Spinal cord (tissue), 9 donors: ENCODE measurements at regions not wholly inside any gene's neighbourhood (a gene's known extent, or its start where the extent isn't known, plus 50 kb on each side); places are given as distances from the start of the nearest gene placed in this dataset.

Source experiments
- DNase-seq, 6 donors: peaks; one replicate each; pipeline versions ENCODE4 v3.0.0 to v3.0.0-alpha.2; 2013 to 2015; ENCODE audit warnings: low spot score in 6 of 6, low read depth in 4 of 6
- H3K27ac ChIP-seq: one replicate; pipeline ENCODE4 v1.5.1; 2013; ENCODE audit warnings: low read depth, low read length, control low read depth
- H3K27me3 ChIP-seq: one replicate; pipeline ENCODE4 v1.6.1; 2013; ENCODE audit warnings: low read length; ENCODE audit not compliant: control insufficient read depth, insufficient read depth
- H3K36me3 ChIP-seq: one replicate; pipeline ENCODE4 v1.6.1; 2013; ENCODE audit warnings: low read length; ENCODE audit not compliant: control insufficient read depth, insufficient read depth
- H3K4me1 ChIP-seq: one replicate; pipeline ENCODE4 v1.6.1; 2013; ENCODE audit warnings: low read length; ENCODE audit not compliant: control insufficient read depth, insufficient read depth
- H3K4me3 ChIP-seq: one replicate; pipeline ENCODE4 v1.5.1; 2013; ENCODE audit warnings: low read depth, low read length, control low read depth
- H3K9me3 ChIP-seq: one replicate; pipeline ENCODE4 v1.6.1; 2013; ENCODE audit warnings: low read length; ENCODE audit not compliant: control insufficient read depth, insufficient read depth
- WGBS: methylation state at CpG from one replicate; pipeline ENCODE4 v1.1.5; 2013; ENCODE audit warnings: missing lambda C conversion rate; ENCODE audit not compliant: insufficient coverage; 5-methylcytosine and 5-hydroxymethylcytosine counted together
- donor health status: healthy.

DNA sequence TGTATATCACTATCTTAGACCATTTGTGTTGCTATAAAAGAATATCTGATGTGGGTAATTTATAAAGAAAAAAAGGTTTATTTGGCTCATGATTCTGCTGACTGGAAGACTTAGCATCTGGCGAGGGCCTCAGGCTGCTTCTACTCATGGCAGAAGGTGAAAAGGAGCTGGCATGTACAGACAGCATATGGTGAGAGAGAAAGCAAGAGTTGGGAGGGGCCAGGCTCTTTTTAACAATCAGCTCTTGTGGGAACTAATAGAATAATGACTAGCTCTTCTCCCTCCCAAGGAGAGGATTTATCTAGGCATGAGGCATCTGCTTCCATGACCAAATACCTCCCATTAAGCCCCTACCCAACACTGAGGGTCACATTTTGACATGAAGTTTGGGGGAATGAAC lies 130.2 kb upstream of the SV2C start:
- H3K36me3 ChIP-seq: no peaks in the 10 kb centered on the region
- 63% methylated on average over 1 of the region's 1 CpG for WGBS

DNA sequence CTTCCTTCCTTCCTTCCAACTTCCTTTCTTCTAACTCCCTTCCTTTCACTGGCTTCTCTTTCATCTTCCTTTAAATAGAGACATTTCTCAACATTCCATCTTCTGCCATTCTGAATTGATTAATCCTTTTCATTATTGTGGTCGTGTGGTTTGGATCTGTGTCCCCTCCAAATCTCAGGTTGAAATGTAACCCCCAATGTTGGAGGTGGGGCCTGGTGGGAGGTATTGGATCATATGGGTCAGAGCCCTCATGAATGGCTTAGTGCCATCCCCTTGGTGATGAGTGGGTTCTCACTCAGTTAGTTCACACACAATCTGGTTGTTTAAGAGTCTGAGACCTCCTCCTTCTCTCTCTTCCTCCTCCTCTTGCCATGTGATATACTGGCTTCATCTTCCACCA lies 130.9 kb upstream of the SV2C start:
- Histone ChIP-seq H3K27me3 (no peaks in the 10 kb centered on the region), H3K9me3 (no peaks in the 10 kb centered on the region), H3K27ac (no peak overlapping the region), H3K4me1 (no peaks in the 10 kb centered on the region), H3K4me3 (no peak overlapping the region), H3K36me3 (no peaks in the 10 kb centered on the region)
- no peak for DNase-seq
- WGBS: no CpG with 5 or more reads among the region's 1 CpG

More for the DNA sequence above, 130.2 kb upstream of the SV2C start:
- no peaks in the 10 kb centered on the region for H3K9me3 ChIP-seq
- H3K27me3 ChIP-seq: no peaks in the 10 kb centered on the region
- H3K4me1 ChIP-seq: no peaks in the 10 kb centered on the region
- no peak overlapping the region for H3K27ac ChIP-seq
- no peak overlapping the region for H3K4me3 ChIP-seq
- DNase-seq: no peak

DNA sequence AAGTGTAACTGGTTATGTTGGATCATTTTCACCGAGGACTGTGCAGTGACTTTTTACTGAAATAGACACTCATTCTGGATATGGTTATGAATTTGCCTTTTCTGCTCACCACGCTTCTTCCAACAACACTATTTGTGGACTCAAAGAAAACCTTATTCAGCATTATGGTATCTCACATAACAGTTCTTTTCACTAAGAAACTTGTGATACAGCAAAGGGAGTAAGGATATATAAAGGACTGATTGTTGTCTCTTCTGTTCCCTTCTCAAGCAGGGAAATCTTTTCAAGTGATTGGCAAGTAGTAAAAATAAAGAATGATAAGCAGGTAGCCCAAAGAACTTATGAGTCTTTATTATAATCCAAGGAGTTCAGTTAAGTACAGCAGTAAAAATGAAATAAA lies 131.5 kb upstream of the SV2C start:
- Histone ChIP-seq H3K4me3 (no peak overlapping the region), H3K9me3 (no peaks in the 10 kb centered on the region), H3K4me1 (no peaks in the 10 kb centered on the region), H3K36me3 (no peaks in the 10 kb centered on the region), H3K27me3 (no peaks in the 10 kb centered on the region), H3K27ac (peak overlapping the region; percentile 76)
- no CpG with 5 or more reads among the region's 2 CpGs for WGBS
- peak in 2 of 6 donors; percentile 7 to 39 for DNase-seq

DNA sequence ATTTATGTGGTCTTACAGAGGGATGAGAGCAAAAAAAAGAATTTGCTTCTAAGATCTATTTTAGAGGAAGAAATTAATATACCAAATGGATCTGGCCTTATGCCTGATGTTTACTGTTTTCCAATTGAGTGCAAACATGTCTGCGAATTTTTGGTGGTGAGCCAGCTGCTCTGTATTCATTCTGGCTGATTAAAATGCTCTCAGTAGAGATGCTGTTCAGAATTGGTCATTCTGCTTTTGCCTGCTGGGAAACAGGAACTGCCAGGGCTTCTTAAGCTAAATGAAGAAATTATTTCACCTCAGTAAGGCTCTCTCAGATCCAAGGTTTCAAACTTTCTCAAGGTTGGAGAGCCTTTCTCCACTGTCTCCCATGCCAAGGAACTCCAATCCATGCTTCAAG lies 132.0 kb upstream of the SV2C start:
- peak in 5 of 6 donors; percentile 42 to 93 (median 65) for DNase-seq
- no peaks in the 10 kb centered on the region for H3K4me1 ChIP-seq
- no peaks in the 10 kb centered on the region for H3K27me3 ChIP-seq
- no peak overlapping the region for H3K4me3 ChIP-seq
- H3K27ac ChIP-seq: peak overlapping the region; percentile 76
- no CpG with 5 or more reads among the region's 1 CpG for WGBS
- H3K36me3 ChIP-seq: no peaks in the 10 kb centered on the region
- H3K9me3 ChIP-seq: no peaks in the 10 kb centered on the region

DNA sequence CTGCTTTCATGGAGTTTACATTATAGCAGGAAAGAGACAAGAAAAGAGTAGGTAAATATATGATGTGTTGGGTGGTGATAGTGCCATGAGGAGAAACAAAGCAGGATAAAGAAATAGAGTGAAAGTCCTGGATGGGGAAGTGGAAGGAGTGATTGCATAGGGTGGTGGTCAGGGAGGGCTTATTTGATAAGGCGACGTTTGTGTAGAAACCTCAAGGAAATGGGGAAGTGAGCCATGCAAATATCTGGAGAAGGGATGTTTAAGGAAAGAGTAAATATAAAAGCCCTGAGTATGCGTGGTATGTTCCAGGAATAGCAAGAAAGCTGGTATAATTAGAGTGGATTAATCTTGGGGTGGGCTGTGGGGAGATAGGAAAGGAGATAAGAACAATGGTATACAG lies 134.7 kb upstream of the SV2C start:
- WGBS: 88% methylated on average over 3 of the region's 3 CpGs
- no peak overlapping the region for H3K4me3 ChIP-seq
- DNase-seq: no peak
- H3K27ac ChIP-seq: no peak overlapping the region
- H3K36me3 ChIP-seq: no peaks in the 10 kb centered on the region
- no peaks in the 10 kb centered on the region for H3K9me3 ChIP-seq
- no peaks in the 10 kb centered on the region for H3K4me1 ChIP-seq
- no peaks in the 10 kb centered on the region for H3K27me3 ChIP-seq

DNA sequence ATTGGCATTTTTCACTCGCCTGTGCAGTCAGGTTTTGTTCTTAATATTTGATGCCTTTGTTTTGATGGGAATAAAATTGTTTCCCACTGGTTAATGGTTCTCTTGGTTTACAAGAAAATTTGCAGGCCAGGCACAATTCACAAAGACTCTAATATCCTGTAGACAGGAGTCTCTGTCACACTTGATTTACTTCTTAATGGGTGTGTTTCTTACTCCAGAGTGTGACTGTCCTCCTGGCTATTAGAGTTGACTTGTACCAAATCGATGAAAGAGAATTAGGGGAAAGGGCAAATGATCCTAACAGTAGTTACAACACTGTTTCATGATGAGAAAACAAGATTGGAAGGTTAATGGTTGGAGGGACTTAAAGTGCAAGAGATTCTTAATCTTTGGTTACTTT lies 142.8 kb upstream of the SV2C start:
- Histone ChIP-seq H3K4me3 (no peak overlapping the region), H3K36me3 (no peaks in the 10 kb centered on the region), H3K27ac (no peak overlapping the region), H3K27me3 (no peaks in the 10 kb centered on the region), H3K9me3 (no peaks in the 10 kb centered on the region), H3K4me1 (no peaks in the 10 kb centered on the region)
- peak in 1 of 6 donors; percentile 29 for DNase-seq
- WGBS: 40% methylated on average over 1 of the region's 2 CpGs

DNA sequence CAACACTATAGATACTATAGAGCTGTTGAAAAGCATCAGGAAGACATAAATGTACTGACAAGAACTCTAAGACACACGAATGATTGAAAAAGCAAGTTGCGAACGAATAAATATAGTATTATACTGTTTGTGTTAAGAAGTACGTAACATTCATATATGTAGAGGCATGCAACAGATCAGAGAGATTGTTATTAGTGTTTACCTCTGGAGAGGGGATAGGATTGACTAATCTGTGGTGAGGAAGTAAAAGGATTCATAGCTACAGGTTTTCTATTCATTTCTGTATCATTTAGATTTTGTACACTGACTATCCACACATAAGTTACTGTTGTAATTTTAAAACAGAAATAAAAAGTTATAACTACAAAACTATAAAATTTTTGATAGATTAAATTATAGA lies 147.6 kb upstream of the SV2C start:
- Histone ChIP-seq H3K9me3 (no peaks in the 10 kb centered on the region), H3K4me3 (no peak overlapping the region), H3K36me3 (no peaks in the 10 kb centered on the region), H3K27me3 (no peaks in the 10 kb centered on the region), H3K27ac (no peak overlapping the region), H3K4me1 (no peaks in the 10 kb centered on the region)
- WGBS: no CpG with 5 or more reads among the region's 4 CpGs
- DNase-seq: no peak

DNA sequence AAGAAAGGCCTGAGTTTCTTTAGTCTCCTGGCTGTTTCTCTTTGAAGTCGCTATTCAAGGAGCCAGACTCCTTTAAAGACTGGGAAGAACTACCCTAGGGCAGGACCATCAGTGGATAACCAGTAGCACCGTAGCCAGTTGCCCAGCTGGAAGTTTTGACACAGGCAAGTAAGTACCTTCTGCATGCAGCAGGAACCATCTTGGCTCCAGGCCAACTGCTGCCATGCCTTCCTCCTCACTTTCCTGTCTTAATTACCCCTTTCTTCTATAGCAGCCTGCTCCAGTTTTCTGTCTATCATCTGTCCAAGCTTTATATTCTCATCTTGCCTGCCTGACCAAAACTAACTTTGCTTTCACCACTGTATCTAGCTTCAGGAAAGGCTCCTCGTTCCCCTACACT lies 149.7 kb upstream of the SV2C start:
- peak in 2 of 6 donors; percentile 38 for DNase-seq
- H3K27me3 ChIP-seq: no peaks in the 10 kb centered on the region
- no peaks in the 10 kb centered on the region for H3K9me3 ChIP-seq
- no peak overlapping the region for H3K27ac ChIP-seq
- WGBS: 49% methylated on average over 2 of the region's 3 CpGs
- H3K36me3 ChIP-seq: no peaks in the 10 kb centered on the region
- no peak overlapping the region for H3K4me3 ChIP-seq
- no peaks in the 10 kb centered on the region for H3K4me1 ChIP-seq

DNA sequence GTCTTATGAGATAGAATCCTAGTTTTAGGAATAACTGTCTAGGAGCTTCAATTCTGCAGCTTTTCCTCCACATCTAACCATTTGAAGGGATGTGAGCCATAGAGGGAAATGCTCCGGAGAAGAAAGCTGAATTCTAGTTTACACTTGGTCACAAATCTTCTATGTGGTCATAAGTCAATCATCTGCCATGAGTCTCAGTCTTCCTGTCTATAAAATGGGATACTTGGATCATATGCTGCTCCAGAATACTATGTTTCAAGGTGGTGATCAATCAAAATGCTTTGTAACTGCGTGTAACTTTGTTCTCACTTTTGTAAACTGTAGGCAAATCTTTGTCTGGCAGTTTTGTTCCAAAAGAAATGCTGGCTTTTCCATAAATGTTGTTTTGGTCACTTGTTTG lies 152.0 kb upstream of the SV2C start:
- H3K4me3 ChIP-seq: no peak overlapping the region
- H3K9me3 ChIP-seq: no peaks in the 10 kb centered on the region
- H3K36me3 ChIP-seq: no peaks in the 10 kb centered on the region
- no peaks in the 10 kb centered on the region for H3K27me3 ChIP-seq
- H3K4me1 ChIP-seq: no peaks in the 10 kb centered on the region
- no peak overlapping the region for H3K27ac ChIP-seq
- no peak for DNase-seq
- WGBS: 40% methylated on average over 1 of the region's 2 CpGs

DNA sequence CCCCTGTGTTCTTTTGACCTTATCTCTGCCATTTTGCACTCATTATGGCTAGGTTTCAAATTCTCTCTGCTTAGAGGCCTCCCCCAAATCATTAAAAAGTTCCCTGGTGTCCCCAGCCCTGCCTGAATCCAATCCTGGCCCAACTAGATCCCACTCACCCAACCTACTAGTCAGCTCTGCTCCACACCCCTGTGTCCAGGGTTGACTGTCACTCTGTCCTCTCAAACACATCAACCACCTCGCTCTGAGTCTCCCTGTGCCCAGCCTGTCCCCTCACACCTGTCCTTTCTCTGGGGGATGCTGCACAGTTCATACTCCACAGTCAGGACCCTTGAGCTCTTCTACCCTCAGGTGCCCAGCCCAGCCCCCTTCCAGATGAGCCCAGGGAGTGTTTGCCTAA lies 154.2 kb upstream of the SV2C start:
- Histone ChIP-seq H3K9me3 (no peaks in the 10 kb centered on the region), H3K4me1 (no peaks in the 10 kb centered on the region), H3K36me3 (no peaks in the 10 kb centered on the region), H3K4me3 (no peak overlapping the region), H3K27me3 (no peaks in the 10 kb centered on the region), H3K27ac (no peak overlapping the region)
- 86% methylated on average over 1 of the region's 1 CpG for WGBS
- no peak for DNase-seq
